Ishikawa (cell line): ENCODE measurements at regions not wholly inside any gene's neighbourhood (a gene's known extent, or its start where the extent isn't known, plus 50 kb on each side); places are given as distances from the start of the nearest gene placed in this dataset.

ENCODE experiments used
- CEBPB ChIP-seq: IDR thresholded peaks from 2 replicates; pipeline ENCODE4 v1.6.1; 2012
- NFIC ChIP-seq: IDR thresholded peaks from 2 replicates; pipeline ENCODE4 v1.6.1; 2012
- RAD21 ChIP-seq: IDR thresholded peaks from 2 replicates; pipeline ENCODE4 v1.6.1; 2012; ENCODE audit warnings: low read depth
- REST ChIP-seq: IDR thresholded peaks from 2 replicates; pipeline ENCODE4 v1.6.1; 2012; ENCODE audit warnings: low read depth, mild to moderate bottlenecking
- TEAD4 ChIP-seq: IDR thresholded peaks from 2 replicates; pipeline ENCODE4 v1.6.1; 2012

GRCh38 chr11:25441421-25441820 lies 890.5 kb upstream of the ANO3 start:
- TF ChIP-seq NFIC (no peak), CEBPB (no peak), TEAD4 (no peak), REST (no peak), RAD21 (no peak)
